EL (cell line): ENCODE measurements at regions not wholly inside any gene's neighbourhood (a gene's known extent, or its start where the extent isn't known, plus 50 kb on each side); places are given as distances from the start of the nearest gene placed in this dataset.

Experiments used
- DNase-seq: peaks from one replicate; pipeline ENCODE4 v3.0.0-alpha.2; 2016

- no peak for DNase-seq
Measured at GRCh38 chr2:189372688-189373257, 68.5 kb upstream of the WDR75 start.

- DNase-seq, result no peak
Measured at GRCh38 chr2:189374481-189374880, 66.8 kb upstream of the WDR75 start.

GRCh38 chr2:189375842-189376241 lies 65.4 kb upstream of the WDR75 start:
- DNase-seq, result no peak

- DNase-seq, result peak; percentile 92
Measured at GRCh38 chr2:189379287-189379630, 62.0 kb upstream of the WDR75 start.

GRCh38 chr2:189379731-189380261 lies 61.5 kb upstream of the WDR75 start:
- DNase-seq, result peak; percentile 79

- DNase-seq, result no peak
Measured at GRCh38 chr2:189382668-189383067, 58.6 kb upstream of the WDR75 start.

GRCh38 chr2:189386741-189387140 lies 54.5 kb upstream of the WDR75 start:
- DNase-seq, result no peak

GRCh38 chr2:189391201-189391600 lies 50.1 kb upstream of the WDR75 start:
- no peak for DNase-seq
